PFSK-1 (cell line): ENCODE measurements at regions not wholly inside any gene's neighbourhood (a gene's known extent, or its start where the extent isn't known, plus 50 kb on each side); places are given as distances from the start of the nearest gene placed in this dataset.

Experiments
- FOXP2 ChIP-seq: optimal IDR thresholded peaks from 2 replicates; pipeline ENCODE3; 2011; ENCODE audit warnings: borderline replicate concordance, control low read depth, inconsistent platforms; ENCODE audit not compliant: insufficient read depth; ENCODE audit errors: extremely low read length, extremely low read depth
- POLR2AphosphoS5 ChIP-seq: IDR thresholded peaks from 2 replicates; pipeline ENCODE4 v1.6.1; 2012; ENCODE audit warnings: low read depth, mild to moderate bottlenecking, control low read depth, low read length, moderate library complexity
- SIN3A ChIP-seq: IDR thresholded peaks from 2 replicates; pipeline ENCODE4 v1.6.1; 2012; ENCODE audit warnings: mild to moderate bottlenecking, low read length, moderate library complexity, borderline replicate concordance; ENCODE audit not compliant: insufficient read depth
- TAF1 ChIP-seq: IDR thresholded peaks from 2 replicates; pipeline ENCODE4 v1.6.1; 2012; ENCODE audit warnings: low read length, control low read depth, borderline replicate concordance; ENCODE audit not compliant: insufficient read depth
- TF ChIP-seq, protein P1 (sequence below), 2 experiments: IDR thresholded peaks; 2 replicates each; pipeline versions ENCODE4 v1.6.1 to v1.8.0; 2011 to 2012; ENCODE audit warnings: low read depth in 2 of 2, low read length in 2 of 2, control low read depth in 1 of 2, inconsistent platforms in 1 of 2, mild to moderate bottlenecking in 1 of 2, moderate library complexity in 1 of 2; ENCODE audit not compliant: insufficient read depth in 1 of 2

DNA sequence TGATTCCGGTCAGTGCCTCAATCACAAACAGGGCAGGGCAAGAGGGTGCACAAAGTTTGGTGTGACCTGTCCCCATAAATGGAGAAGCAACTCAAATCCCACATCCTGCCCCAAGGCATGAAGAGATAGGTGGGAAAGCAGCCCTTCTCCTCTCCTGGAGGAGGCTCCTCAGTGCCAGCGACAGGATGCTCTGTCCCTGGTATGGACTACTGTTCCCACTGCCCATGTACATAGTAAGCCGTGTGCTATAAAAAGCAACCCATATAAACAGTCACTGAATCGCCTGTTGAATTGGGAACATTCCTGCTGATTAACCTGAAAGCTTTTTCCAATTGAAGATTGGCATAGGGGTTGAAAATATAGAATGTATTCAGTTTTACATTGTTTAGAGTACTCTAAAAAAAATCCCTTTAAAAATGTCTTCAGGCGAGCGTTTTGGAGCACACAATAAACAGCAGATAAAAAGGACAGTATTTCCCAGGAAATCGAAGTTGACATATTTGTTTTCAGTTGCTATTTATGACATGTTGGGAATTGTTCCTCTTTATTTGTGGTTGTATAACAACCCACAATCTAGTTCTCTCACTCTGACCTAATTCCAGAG is 513.9 kb downstream of the DIRAS2 start:
- TF ChIP-seq POLR2AphosphoS5 (no peak), TAF1 (no peak), SIN3A (no peak), FOXP2 (no peak)
- TF ChIP-seq, protein P1, sequence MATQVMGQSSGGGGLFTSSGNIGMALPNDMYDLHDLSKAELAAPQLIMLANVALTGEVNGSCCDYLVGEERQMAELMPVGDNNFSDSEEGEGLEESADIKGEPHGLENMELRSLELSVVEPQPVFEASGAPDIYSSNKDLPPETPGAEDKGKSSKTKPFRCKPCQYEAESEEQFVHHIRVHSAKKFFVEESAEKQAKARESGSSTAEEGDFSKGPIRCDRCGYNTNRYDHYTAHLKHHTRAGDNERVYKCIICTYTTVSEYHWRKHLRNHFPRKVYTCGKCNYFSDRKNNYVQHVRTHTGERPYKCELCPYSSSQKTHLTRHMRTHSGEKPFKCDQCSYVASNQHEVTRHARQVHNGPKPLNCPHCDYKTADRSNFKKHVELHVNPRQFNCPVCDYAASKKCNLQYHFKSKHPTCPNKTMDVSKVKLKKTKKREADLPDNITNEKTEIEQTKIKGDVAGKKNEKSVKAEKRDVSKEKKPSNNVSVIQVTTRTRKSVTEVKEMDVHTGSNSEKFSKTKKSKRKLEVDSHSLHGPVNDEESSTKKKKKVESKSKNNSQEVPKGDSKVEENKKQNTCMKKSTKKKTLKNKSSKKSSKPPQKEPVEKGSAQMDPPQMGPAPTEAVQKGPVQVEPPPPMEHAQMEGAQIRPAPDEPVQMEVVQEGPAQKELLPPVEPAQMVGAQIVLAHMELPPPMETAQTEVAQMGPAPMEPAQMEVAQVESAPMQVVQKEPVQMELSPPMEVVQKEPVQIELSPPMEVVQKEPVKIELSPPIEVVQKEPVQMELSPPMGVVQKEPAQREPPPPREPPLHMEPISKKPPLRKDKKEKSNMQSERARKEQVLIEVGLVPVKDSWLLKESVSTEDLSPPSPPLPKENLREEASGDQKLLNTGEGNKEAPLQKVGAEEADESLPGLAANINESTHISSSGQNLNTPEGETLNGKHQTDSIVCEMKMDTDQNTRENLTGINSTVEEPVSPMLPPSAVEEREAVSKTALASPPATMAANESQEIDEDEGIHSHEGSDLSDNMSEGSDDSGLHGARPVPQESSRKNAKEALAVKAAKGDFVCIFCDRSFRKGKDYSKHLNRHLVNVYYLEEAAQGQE (IDR thresholded peaks at IDR 0.05; ENCODE audit: insufficient read depth in 1 of 2, low read depth in 2 of 2, low read length in 2 of 2) = no peak

GRCh38 chr9:90129446-90129845 is 513.2 kb downstream of the DIRAS2 start:
- TF ChIP-seq POLR2AphosphoS5 = no peak
- TF ChIP-seq, protein P1 (IDR thresholded peaks at IDR 0.05; ENCODE audit: insufficient read depth in 1 of 2, low read depth in 2 of 2, low read length in 2 of 2) = no peak
- TF ChIP-seq FOXP2 = no peak

GRCh38 chr9:90131568-90131967 is 511.1 kb downstream of the DIRAS2 start:
- TF ChIP-seq, protein P1 (IDR thresholded peaks at IDR 0.05; ENCODE audit: insufficient read depth in 1 of 2, low read depth in 2 of 2, low read length in 2 of 2) = no peak
- TF ChIP-seq TAF1 = no peak
- no peak for TF ChIP-seq SIN3A
- TF ChIP-seq FOXP2 = no peak

DNA sequence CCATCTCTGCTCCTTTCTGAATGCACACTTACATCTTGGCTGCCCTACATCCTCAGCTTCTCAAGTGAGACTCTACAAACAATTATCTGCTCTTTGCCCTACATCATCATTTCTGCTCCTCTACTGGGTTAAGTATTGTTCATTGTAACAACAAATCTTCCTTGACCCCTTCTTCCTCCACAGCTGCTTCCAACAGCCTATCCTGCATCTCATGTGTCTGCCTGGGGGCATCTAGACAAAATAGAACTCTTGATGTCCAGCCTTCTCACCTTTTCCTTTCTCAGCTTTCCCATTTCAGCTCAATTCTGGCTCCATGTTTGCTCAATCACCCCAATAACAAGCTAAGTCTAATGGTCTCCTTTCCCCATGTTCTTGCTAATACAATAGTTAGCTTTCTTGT is 509.8 kb downstream of the DIRAS2 start:
- TF ChIP-seq FOXP2 (no peak), POLR2AphosphoS5 (no peak), SIN3A (no peak), TAF1 (no peak)
- TF ChIP-seq, protein P1 (IDR thresholded peaks at IDR 0.05; ENCODE audit: insufficient read depth in 1 of 2, low read depth in 2 of 2, low read length in 2 of 2) = no peak

GRCh38 chr9:90137801-90138200 is 504.8 kb downstream of the DIRAS2 start:
- TF ChIP-seq POLR2AphosphoS5 (no peak), FOXP2 (no peak), SIN3A (no peak), TAF1 (no peak)
- TF ChIP-seq, protein P1 (IDR thresholded peaks at IDR 0.05; ENCODE audit: insufficient read depth in 1 of 2, low read depth in 2 of 2, low read length in 2 of 2) = no peak
